GM12874 (cell line): ENCODE measurements at regions not wholly inside any gene's neighbourhood (a gene's known extent, or its start where the extent isn't known, plus 50 kb on each side); places are given as distances from the start of the nearest gene placed in this dataset.

Source experiments
- TF ChIP-seq, protein P1 (sequence below): IDR thresholded peaks from 2 replicates; pipeline ENCODE4 v1.5.1; 2011; ENCODE audit warnings: low read depth, mild to moderate bottlenecking, control low read depth, low read length, moderate library complexity; ENCODE audit not compliant: insufficient read depth

DNA sequence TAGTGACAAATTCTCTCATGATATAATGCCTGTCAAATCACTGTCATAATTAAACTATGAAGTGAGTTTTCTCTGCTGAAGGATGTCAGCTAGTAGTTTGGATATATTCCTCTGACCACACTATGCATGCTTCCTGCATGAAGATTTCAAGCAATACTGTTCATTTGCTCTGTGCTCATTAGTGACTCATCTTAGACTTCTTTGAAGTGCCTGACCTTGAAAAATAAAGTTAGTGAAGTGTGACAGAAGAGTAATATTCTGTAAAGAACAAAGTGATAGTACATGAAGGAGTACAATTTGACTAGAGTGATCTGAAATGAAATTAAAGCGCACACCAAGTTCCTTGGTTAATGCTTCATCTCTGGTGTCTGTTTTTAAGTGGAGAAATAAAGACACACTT, 629.5 kb upstream of the ANO3 start:
- TF ChIP-seq, protein P1, sequence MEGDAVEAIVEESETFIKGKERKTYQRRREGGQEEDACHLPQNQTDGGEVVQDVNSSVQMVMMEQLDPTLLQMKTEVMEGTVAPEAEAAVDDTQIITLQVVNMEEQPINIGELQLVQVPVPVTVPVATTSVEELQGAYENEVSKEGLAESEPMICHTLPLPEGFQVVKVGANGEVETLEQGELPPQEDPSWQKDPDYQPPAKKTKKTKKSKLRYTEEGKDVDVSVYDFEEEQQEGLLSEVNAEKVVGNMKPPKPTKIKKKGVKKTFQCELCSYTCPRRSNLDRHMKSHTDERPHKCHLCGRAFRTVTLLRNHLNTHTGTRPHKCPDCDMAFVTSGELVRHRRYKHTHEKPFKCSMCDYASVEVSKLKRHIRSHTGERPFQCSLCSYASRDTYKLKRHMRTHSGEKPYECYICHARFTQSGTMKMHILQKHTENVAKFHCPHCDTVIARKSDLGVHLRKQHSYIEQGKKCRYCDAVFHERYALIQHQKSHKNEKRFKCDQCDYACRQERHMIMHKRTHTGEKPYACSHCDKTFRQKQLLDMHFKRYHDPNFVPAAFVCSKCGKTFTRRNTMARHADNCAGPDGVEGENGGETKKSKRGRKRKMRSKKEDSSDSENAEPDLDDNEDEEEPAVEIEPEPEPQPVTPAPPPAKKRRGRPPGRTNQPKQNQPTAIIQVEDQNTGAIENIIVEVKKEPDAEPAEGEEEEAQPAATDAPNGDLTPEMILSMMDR, result no peak

- TF ChIP-seq, protein P1, result no peak
Measured at GRCh38 chr11:25710975-25711374, 621.0 kb upstream of the ANO3 start.

GRCh38 chr11:25727944-25728343, 604.0 kb upstream of the ANO3 start:
- TF ChIP-seq, protein P1, result no peak

GRCh38 chr11:25730230-25730629, 601.7 kb upstream of the ANO3 start:
- TF ChIP-seq, protein P1, result no peak

DNA sequence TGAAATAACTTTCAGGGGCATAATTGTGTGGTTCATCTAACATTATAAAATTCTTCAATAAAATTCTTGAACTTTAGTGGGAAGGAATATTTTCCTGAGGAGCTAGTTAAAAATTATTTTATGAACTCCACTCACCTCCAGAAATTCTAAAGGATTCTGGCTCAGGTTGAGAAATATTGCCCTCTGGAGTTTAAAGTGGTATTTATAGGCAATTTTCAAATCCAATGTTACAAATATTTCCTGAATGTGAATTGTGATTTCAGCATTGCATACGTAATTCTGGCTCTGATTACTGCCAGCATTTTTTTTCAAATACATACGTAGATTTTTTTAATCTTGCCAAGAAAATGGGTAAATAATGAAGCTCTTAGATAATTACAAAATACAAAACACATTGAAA, 598.2 kb upstream of the ANO3 start:
- TF ChIP-seq, protein P1, result no peak

DNA sequence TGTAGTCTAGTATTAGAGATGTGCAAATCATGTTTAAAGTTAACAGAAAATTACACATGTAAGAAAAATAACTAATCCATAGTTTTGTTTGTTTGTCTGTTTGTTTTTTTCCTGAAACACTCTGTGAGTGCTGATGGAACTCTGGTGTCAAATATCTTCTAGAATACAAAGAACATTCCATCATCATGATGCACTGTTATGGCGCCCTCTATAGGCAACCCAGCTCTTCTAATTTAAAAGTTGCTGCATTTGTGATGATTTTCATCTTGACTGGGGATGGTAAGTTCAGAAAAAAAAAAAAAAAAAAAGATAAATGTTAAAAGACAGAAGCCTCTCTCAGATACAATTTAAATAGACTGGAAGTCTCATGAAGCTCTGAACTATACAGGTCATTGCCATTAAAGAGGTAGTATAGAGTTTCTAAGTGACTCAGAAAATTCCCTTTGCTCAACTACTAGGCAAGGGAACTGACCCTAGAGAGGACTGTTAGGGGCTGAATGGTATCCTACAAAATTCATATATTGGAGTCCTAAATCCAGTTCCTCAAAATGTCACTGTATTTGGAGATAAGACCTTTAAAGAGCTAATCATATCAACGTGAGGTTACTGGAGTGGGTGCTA, 597.2 kb upstream of the ANO3 start:
- TF ChIP-seq, protein P1, result peak; percentile 13; the same call in 1 of the 2 replicates

GRCh38 chr11:25737071-25737675, 594.8 kb upstream of the ANO3 start:
- TF ChIP-seq, protein P1, result no peak
